GM10266 (cell line): ENCODE measurements at regions not wholly inside any gene's neighbourhood (a gene's known extent, or its start where the extent isn't known, plus 50 kb on each side); places are given as distances from the start of the nearest gene placed in this dataset.

Experiments used
- DNase-seq: peaks from one replicate; pipeline ENCODE4 v3.0.0; 2012; ENCODE audit errors: extremely low spot score
- TF ChIP-seq, protein P1 (sequence below): IDR thresholded peaks from 2 replicates; pipeline ENCODE4 v1.5.1; 2012; ENCODE audit warnings: mild to moderate bottlenecking, low read depth; ENCODE audit not compliant: control insufficient read depth, insufficient read depth; ENCODE audit errors: missing control alignments

DNA sequence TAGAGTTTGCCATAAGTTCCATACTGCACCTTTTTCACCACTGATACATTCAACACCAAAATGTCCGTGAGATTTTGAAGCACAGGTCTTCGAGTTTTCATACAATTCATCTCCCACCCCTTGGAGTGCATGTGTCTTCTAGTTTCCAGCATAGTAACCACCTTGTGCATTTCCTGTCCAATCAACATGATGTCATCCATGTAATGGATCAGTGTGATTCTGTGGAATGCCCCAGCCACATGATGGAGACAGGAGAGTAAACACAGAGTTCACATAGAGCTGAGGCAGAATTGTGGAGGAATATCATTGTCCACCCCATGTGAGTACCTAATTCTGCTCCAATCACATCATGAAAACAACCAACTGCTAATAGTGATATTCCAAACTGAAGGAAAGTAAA, 441.5 kb upstream of the CDH6 start:
- TF ChIP-seq, protein P1, sequence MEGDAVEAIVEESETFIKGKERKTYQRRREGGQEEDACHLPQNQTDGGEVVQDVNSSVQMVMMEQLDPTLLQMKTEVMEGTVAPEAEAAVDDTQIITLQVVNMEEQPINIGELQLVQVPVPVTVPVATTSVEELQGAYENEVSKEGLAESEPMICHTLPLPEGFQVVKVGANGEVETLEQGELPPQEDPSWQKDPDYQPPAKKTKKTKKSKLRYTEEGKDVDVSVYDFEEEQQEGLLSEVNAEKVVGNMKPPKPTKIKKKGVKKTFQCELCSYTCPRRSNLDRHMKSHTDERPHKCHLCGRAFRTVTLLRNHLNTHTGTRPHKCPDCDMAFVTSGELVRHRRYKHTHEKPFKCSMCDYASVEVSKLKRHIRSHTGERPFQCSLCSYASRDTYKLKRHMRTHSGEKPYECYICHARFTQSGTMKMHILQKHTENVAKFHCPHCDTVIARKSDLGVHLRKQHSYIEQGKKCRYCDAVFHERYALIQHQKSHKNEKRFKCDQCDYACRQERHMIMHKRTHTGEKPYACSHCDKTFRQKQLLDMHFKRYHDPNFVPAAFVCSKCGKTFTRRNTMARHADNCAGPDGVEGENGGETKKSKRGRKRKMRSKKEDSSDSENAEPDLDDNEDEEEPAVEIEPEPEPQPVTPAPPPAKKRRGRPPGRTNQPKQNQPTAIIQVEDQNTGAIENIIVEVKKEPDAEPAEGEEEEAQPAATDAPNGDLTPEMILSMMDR, result no peak
- DNase-seq, result no peak

DNA sequence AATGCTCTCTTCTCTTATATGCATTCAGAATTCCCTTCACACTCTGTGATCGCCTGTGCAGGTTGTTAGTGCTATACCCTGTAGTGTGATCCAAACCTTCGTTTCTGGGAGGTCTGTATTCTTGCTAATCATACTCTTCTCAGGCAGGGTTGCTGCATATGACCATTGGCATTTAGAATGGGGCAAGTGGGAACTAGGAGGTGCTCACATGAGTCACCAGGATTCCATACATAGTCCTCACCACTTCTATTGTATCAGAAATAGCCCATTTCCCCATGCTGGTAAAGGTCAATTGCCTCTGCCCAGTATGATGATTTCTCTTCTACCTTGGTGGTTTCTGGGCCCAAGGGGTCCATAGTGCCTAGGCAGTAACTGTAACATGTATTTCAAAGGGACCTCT, 443.5 kb upstream of the CDH6 start:
- TF ChIP-seq, protein P1, result no peak
- DNase-seq, result no peak

DNA sequence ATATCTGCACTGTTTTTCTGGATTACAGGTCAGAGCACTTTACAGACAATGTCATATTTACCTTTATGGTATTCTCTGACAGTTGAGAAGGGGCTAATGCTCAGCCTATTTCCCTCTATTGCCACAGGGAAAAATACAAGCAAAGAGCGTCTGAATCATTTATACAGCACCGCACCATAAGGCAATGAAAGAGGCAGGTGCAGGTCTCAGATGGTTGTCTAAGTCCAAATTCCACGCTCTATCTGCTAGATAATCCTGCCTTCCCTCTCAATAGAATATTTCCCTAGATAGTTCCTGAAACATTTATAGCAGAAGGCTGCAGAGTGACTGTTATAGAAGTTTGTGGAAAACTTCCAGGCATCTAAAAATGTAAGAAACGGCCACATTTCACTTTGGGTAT, 446.1 kb upstream of the CDH6 start:
- no peak for DNase-seq
- TF ChIP-seq, protein P1, result no peak

DNA sequence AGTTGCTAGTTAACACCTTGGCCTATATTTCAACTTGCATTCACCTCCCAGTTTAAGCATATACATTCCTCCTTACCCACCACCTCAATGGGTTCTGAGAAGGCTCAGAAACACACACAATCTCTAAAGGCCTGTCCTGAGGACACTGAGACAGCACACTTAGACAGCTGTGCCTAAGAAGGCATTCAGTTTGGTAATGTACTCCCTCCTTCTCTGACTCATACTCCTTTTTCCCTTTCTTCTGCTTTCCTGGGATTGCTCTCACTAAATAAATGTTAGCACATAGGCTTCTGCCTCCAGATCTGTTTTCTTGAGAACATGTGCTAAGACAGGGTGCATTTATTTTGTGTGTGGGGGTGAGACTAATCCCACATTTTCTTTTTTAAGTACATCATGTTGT, 456.8 kb upstream of the CDH6 start:
- DNase-seq, result no peak
- TF ChIP-seq, protein P1, result no peak

DNA sequence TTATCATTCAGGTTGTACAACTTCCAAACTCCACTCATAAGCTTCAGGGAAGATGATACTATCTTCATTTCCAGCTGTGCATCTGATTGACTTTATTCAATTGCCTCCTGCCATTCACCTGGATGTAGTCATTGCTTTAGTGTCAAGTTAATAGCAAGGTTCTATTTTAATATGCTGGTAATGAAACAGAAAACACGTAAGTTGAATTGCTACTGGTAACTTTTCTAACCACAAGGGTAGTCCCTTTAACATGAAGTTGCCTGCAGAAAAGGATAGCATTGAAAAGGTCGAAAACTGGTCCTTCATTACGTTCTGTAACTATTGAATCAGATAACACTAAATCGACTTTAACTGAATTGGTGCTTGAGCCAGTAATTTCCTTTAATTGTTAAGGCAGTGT, 459.4 kb upstream of the CDH6 start:
- TF ChIP-seq, protein P1, result no peak
- DNase-seq, result no peak

DNA sequence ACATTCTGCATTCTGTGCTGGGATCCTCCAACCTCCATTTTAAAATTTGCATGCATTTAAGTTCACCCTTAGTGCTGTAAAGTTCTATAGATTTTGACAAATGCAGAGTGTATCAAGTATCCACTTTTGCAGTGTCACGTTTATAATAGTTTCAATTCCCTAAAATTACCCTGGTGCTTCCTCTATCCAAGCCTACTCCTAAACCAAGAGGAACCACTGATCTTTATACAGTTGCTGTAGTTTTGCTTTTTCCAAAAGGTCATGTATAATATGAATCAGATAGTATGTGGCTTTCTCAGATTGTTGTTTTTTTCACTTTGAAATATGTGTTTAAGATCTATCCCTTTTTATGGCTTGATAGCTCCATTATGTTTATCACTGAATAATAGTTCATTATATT, 468.4 kb upstream of the CDH6 start:
- DNase-seq, result no peak
- TF ChIP-seq, protein P1, result no peak

DNA sequence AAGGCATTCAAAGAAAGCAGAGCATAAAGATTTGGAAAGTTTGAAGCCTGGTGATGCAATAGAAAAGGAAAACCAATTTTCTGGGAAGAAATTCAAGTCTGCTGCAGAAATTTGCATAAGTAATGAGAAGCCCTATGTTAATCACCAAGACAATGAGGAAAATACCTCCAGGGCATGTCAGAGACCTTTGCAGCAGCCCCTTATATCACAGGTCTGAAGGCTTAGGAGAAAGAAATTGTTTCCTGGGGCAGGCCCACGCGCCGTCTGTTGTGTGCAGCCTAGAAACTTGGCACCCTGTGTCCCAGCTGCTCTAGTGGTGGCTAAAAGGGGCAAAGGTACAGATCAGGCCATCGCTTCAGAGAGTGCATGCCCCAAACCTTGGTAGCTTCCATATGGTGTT, 495.3 kb upstream of the CDH6 start:
- no peak for DNase-seq
- TF ChIP-seq, protein P1, result no peak
